NT2/D1 (cell line): ENCODE measurements at regions not wholly inside any gene's neighbourhood (a gene's known extent, or its start where the extent isn't known, plus 50 kb on each side); places are given as distances from the start of the nearest gene placed in this dataset.
"Not testable (repeated sequence)": the region's sequence is repeated elsewhere in the genome, so short reads cannot be mapped to it uniquely, and the experiment has no call there.

Source experiments
- SUZ12 ChIP-seq: IDR thresholded peaks from 2 replicates; pipeline ENCODE4 v1.6.1; 2011; ENCODE audit not compliant: insufficient read length, insufficient read depth; ENCODE audit errors: extremely low read depth
- YY1 ChIP-seq: IDR thresholded peaks from 2 replicates; pipeline ENCODE4 v1.6.1; 2011; ENCODE audit not compliant: insufficient read length, insufficient read depth
- ZNF274 ChIP-seq: IDR thresholded peaks from 2 replicates; pipeline ENCODE4 v1.6.1; 2011; ENCODE audit warnings: mild to moderate bottlenecking, low read depth, low read length

- not testable (repeated sequence) for TF ChIP-seq ZNF274, SUZ12, YY1
Measured at GRCh38 chr6:15111576-15111975, 134.3 kb upstream of the JARID2 start.
